NCI-H187 treated with DMSO at 0.1 percent for 48 hours (cell line): ENCODE measurements at regions not wholly inside any gene's neighbourhood (a gene's known extent, or its start where the extent isn't known, plus 50 kb on each side); places are given as distances from the start of the nearest gene placed in this dataset.
"Not testable (repeated sequence)": the region's sequence is repeated elsewhere in the genome, so short reads cannot be mapped to it uniquely, and the experiment has no call there.

Experiments used
- DNase-seq: peaks from one replicate; lab custom pipeline; 2025; lab: John Stamatoyannopoulos, UW

DNA sequence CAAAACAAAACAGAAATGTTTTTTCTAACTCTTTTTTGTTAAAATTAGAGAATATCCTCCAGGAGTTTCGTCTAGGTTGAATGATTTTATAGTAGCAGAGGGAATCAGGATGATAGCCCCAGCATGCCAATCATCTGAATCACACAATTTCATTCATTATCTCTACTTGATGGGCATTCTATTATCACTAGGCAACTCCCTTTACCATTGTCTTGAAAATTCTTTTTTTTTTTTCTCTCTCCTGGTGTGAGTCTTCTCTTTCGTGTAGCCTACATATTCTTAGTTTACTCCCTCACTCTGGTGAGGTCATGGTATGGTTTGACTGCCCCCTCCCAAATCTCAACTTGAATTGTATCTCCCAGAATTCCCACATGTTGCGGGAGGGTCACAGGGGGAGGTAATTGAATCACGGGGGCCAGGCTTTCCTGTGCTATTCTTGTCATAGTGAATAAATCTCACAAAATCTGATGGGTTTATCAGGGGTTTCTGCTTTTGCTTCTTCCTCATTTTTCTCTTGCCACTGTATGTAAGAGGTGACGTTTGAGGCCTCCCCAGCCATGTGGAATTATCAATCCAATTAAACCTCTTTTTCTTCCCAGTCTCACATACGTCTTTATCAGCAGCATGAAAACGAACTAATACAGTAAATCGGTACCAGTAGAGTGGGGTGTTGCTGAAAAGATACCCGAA, 105.0 kb downstream of the OTUD1 start:
- no peak for DNase-seq

DNA sequence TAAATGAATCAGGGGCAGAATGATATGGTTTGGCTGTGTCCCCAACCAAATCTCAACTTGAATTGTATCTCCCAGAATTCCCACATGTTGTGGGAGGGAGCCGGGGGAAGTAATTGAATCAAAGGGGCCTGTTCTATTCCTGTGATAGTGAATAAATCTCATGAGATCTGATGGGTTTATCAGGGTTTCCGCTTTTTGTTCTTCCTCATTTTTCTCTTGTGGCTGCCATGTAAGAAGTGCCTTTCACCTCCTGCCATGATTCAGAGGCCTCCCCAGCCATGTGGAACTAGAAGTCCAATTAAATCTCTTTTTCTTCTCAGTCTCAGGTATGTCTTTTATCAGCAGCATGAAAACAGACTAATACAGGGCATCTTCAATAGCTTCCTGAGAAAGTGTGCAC, 107.0 kb downstream of the OTUD1 start:
- not testable (repeated sequence) for DNase-seq

DNA sequence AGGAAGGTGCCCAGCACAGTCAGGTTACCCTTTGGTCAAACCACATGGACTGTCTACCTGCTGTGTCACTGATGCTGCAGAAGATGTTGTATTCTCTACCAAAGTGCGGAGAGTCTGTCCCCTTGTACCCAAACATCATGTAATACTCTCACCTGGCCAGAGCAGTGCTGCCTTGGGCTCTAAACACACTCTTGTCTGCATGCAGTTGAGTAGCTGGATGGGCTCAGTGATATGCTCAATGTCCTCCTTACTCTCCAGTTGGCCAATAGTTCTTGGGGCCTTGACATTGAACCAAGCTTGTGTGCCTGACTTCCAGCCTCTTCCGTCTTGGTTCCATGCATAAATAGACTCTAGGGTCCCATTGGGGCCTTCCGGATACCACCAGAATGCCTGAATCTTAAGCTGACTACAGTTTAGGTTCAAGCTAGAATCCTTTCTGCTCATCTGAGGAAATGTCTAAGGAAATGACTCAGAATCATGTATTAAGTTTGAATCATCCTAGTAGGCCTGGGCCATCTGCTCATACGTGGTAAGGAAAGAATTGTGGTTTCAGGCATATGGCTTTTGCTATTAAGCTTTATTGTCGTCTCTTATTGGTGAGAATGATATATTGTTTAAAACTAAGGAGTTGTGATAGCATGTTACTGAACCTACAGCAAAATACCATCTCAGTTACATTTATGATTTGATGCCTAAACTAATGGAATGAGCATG, 118.0 kb downstream of the OTUD1 start:
- no peak for DNase-seq

DNA sequence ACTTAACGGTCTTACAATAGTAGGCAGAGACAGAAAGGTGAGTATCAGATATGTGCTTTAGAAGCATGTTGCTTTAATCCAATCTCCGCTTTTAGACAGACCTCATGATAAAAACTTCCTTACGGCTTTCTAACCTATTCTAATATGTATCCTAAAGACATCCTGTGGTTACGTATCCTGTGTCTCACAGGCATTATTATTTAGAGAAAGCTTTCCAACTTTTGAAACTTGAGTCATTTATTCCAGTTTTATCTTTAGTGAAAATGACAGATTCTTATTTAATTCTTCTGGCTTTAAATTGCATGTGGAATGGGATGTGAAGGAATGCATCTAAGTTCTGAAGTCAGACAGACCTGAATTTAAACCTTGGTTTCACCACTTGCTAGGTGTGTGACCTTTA, 118.9 kb downstream of the OTUD1 start:
- DNase-seq = no peak

DNA sequence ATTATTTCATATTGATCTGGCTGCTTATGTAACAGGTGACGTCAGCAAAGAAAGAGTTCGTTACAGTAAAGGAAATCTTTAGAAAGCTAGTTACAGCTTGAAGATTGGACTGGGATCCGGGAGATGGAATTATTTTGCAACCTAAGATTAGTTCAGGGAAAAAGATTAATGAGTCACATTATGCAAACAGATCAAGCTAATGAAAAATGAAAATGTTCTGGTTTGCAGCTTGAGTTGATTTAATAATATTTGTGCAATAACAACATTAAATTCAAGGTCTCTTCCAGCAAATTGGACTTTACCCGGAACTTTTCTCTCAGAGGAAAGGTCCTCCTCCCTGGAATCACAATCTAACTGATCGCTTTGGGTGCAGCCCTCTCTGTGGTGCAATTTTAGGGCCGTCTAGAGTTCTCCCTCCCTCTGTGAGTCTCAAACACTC, 119.5 kb downstream of the OTUD1 start:
- DNase-seq = no peak

DNA sequence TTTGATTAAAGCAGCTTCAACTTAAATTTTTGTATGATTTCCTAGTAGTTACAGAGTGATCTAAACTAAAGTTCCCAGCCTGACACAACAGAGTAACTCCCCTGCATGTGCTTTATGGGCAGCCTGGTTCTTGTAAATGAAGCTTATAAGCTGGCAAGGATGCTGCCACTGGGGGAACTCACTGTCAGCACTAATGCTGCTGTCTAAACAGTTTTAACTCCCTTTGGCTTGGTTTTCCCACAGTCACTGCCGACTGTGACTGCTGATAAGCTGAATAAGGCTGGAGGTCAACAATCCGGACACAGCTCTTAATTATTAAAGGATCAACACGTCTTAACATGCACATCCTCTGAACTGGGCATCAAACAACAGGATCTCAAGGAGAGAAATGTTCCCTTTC, 130.1 kb downstream of the OTUD1 start:
- no peak for DNase-seq

DNA sequence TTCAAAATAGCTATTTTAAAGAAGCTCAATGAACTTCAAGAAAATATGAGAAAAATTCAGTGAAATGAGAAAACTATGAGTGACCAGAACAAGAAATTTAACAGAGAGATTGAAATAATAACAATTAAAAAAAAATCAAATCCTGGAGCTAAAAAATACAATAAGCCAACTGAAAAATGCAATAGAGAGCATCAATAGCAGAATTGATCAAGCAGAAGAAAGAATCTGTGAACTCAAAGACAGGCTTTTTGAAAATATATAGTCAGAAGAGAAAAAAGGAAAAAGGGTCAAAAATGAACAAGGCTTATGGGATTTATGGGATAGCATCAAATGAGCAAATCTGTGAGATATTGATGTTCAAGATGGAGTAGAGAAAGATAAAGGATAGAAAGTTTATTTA, 133.0 kb downstream of the OTUD1 start:
- no peak for DNase-seq

DNA sequence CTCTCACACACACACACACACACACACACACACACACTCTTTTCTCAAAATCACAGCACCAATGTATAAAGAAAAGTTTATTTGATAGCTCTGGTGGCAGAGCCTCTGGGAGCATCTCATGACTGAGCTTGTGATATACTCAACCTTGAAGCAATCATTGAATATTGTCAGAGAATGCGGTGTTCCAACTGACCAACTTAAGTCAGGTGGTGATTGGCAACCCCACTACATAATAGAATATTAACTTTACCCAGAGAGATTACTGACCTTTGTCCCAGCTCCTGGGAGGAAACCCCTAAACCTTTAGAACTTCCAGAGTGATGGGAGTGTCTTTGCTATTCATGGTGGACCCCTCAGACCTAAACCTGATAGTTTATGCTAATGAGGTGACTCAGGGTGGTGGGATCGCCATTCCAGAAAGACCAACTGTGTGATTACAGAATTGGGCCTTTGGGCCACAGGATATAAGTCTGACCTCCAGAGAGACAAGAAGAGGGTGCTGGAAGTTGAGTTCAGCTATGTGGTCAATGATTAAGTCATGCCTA, 143.1 kb downstream of the OTUD1 start:
- no peak for DNase-seq

DNA sequence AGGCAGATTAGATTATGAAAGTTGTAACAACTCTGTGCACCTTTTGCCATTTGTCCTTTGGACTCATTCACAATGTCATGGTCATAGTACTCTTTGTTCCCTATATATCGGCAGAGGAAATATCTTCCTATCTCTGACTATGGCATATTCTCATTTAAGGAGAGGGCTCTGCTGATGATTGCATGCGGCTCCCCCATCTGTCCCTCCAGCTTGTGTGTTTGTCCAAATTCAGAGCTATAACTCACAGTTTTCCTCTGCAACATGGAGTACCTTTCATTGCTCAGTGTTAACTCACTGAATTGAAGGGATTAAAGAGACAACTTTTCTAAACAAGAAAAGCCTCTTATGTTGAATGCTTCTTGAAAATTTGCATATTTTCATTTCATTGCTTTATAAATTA, 145.5 kb downstream of the OTUD1 start:
- DNase-seq = no peak

DNA sequence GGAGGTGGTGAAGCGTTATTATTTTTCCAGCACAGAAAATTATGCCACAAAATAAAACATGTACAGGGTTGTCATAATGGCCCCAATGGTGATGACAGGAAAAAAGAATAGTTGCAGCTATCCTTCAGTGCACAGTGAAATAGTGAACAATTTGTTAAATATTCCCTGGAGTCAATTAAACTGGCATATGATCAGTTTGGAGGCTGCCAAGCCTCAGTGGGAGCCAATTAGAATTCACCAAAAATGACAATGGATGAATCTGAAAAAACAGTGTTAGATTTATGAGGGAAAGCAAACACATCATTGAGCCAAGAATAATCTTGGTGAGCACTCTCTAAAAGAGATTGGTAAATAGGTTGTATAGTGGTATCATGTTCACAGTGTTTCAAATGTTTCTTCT, 146.3 kb downstream of the OTUD1 start:
- no peak for DNase-seq

DNA sequence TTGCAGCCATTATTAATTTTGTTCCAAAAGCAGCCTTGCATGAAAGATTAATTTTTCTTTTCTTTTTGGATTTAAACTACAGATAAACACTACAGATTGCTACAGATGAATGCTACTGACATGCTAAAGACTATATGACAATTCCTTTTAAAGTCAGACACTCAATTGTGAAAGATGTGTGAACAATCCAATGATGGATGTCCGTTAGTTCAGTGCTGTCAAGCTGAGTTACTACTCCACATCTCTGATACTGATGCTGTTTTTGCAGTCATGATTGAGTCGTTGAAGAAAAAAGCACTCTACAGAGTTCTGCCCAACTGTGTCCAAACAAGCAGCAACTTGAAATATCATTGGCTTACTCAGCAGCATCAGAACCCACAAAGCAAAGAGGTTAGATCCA, 146.8 kb downstream of the OTUD1 start:
- no peak for DNase-seq

DNA sequence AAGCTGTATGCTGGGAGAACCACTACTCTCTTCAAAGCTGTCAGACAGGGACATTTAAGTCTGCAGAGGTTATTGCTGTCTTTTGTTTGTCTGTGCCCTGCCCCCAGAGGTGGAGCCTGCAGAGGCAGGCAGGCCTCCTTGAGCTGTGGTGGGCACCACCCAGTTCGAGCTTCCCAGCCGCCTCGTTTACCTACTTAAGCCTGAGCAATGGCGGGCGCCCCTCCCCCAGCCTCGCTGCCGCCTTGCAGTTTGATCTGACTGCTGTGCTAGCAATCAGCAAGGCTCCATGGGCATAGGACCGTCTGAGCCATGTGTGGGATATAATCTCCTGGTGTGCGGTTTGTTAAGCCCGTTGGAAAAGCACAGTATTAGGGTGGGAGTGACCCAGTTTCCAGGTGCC, 156.4 kb downstream of the OTUD1 start:
- not testable (repeated sequence) for DNase-seq

DNA sequence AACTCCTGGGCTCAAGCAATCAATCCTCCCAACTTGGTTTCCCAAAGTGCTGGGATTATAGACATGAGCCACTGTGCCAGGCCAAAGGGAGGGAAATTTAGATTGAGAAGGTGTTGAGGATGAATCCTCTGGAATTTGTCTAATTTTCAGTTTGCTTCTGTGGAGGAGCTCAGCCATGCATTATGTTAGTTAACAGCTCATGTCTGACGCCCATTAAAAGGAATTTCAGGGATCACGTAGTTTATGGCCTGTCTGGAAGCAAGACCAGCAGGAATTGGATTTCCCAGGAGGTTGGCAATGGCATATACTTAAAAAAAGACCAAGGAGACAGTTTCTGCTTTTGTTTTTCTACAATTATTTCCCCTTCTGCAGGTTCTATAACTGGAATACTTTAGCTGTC, 165.7 kb downstream of the OTUD1 start:
- DNase-seq = no peak

DNA sequence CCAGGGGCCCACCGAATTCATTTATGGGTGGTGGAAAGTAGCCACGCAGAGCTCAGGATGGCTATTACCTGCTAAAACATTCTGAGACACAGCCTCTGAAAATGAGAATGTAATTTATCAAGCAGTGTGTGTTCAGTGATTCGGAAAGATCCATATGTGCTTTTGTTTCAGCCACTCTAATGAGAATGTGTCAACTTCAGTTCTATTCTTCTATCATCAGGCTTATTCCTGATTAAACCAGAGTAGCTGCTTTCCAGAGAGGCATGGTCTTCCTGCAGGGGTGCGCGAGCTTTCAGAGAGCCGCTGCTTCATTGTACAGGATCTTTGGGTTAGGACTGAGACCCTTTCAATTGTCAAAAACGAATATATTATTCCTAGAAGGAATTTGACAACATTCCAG, 167.6 kb downstream of the OTUD1 start:
- no peak for DNase-seq

DNA sequence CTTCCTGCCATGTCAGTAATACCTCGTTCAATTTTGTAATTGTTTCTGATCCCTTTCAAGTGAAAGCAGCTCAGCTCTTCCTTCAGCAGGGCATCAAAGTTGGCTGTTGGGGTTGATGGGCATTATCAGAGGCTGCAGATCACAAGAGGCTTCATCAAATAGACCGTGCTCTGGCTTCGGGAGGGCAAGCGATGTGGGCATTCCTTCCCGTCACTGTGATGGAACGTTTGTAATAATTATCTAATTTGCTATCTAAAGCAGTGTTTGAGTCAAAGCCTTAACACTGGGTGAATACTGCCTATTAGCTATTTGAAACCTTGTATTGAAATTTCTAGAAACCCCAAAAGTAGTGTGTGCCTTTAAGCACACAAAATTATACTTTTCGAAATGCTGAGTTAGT, 170.1 kb downstream of the OTUD1 start:
- DNase-seq = no peak

DNA sequence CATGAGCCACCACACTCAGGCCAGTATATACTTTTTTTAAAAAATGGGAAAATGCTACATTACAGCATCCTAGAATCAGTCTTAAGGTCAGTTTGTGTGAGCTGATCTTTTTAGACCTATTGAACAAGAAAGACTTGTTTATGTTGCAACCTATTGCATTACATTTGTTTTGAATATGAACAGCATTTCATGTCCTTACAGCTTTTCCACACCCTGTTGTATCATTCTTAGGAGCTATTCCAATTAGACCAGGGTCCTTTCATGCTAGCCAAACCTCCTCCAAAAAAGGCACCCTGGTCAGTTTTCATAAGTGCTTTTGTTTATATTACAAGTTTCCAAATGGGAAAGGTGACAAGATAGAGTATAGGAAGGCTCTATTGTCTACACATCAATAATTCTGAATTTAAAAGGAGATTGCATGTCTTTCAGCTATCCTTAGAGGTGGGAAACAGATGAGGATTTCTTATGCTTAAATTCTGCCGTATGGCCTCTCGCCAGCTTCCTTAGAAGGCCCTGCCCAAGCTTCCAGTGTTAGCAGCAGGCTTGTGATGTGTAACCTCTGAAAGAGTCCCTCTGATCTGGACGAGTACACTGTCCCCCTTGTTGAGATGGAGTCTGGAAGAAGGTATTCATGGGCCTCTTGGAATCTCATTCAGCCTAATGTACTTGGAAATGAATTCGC, 171.9 kb downstream of the OTUD1 start:
- no peak for DNase-seq

DNA sequence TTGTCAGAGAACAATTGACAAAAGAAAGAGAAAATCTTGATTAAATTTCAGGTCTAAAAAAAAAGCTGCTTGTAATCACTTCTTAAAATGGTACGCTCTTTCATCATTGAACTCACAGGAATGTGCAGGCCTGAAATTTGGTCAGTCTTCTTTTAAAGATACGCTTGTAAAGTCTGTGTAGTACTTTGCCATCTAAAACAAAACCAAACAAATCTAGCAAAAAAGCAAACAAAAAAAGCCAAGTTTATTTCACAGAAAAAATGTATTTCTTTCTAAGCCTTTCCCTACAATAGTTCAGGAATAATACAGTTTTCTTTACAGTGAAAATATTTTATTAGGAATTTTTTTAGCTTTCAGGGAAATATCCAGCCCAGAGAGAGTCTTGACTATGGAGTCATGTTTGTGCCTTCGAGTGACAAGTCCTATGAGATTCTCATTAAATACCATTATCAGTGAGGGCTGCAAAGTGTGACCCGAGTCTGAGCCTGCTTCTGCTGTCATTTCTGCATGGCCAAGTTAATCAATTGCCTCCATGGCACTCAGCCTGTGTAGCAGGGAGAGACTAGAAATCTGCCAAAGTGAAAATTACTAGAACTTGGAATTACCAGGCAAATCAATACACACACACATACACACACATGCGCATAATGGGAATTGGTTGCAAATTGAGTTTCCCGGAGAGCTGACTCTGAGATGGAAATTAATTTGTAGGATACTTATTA, 172.6 kb downstream of the OTUD1 start:
- DNase-seq = no peak

DNA sequence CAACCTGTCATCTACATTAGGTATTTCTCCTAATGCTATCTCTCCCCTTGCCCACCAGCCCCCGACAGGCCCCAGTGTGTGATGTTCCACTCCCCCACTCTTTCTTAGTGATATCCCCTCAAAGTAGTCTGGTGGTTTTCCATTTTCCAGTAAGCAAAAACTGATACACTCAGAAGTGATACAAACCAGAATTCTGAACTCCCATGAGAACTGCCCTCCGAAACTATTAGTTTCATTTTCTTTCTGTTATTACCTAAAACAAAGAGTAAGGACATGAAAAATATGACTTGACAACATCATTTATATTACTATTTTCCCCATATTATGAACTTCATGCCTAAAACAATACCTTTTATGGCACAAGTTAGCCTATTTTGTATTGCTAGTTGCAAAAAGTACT, 175.0 kb downstream of the OTUD1 start:
- DNase-seq = no peak

DNA sequence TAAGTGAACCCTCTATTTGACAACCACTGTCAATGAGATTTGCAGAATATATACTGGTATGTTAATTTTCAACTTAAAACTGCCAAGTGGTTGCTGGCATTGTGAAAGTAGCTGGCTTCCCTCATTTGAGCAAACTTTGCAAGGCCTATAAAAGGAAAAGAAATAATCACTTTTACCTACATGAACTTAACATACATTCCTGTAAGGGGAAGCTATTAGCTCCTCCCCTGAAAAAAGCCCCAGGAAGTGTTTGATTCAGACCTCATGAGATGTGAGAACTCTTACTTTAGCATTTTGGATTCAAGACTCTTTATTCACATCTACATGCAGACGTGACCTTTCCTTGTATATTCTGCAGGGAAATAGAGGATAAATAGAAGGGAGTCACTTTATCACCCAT, 175.6 kb downstream of the OTUD1 start:
- DNase-seq = no peak

DNA sequence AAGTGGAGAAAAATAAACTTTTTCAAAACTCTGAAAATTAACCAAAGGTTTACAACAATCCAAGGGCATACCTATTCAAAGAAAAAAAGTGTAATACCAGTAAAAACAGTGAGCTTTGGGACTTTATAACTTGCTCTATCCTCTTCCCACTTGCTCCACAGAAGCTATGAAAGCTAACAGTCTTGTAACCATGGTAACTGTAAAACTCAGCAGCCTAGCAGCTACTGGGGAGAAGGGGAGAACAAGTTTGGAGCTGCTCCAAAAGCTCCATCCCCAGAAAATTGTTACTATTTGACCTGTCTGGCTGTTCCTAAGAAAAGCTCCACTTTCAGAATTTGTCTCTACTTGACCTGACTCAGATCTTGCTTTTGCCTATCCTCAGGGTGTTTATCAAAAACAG, 191.5 kb downstream of the OTUD1 start:
- no peak for DNase-seq

DNA sequence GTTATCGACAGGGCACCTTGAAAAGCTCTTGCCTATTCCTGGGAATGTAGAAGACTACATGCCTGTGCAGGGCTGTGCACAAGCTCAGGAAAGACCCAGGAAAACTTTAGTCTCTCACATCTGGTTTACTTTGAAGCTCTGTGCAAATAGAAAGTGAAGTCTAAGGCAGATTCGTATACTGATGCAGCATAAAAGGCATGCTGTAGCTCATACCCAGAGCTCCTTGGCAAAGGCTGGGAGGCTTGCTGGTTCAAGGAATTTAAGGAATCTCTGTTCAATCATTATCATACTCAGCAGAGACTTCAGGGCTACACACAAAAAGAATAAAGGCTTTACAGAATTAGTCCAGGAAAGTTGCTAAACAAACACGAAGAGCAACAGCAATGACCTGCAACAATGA, 192.0 kb downstream of the OTUD1 start:
- DNase-seq = no peak

DNA sequence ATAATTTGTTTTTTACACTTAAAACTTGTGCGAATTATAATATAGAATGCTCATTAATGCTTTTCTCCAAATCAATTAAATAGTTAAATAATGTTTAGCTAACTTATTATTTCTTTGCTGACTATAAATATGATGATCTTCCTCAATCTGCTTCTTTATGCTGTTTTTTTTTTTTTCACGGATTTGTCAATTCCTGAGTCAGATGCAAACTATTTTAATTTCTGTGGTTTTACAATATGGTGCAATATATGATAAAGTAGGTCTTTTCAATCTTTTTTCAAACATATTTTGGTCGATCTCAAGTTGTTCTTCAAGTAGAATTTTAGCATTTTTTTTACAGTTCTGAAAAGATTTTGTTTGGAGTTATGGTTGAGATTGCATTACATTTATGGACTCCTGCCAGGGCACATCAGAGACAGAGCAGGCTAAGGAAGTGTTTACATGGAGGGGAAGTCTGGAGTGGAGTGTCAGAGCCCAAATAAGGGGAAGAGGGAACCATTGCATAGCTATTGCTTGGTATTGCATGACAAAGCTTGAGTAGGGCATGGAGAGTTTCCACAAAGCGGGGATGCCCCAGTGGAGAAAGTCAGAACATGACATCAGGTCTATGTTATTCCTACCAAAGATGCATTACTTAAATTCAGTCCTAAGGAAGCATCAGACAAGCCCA, 204.4 kb downstream of the OTUD1 start:
- no peak for DNase-seq
